Thyroid gland (tissue), 4 donors: ENCODE measurements at regions not wholly inside any gene's neighbourhood (a gene's known extent, or its start where the extent isn't known, plus 50 kb on each side); places are given as distances from the start of the nearest gene placed in this dataset.

ENCODE experiments used
- POLR2A ChIP-seq, 2 donors: fragments of 450-650 bp; IDR thresholded peaks; one replicate each; pipeline ENCODE4 v1.6.1; 2017; ENCODE audit warnings: antibody characterized with exemption in 2 of 2, mild to moderate bottlenecking in 2 of 2, moderate library complexity in 1 of 2
- TF ChIP-seq, protein P1 (sequence below), 6 experiments: fragments of 200-600 bp in 3 of 6; fragments of 450-650 bp in 3 of 6; sonication (generic) in 3 of 6; IDR thresholded peaks; one replicate each; pipeline ENCODE4 v1.5.1; 2016 to 2019; ENCODE audit warnings: antibody characterized with exemption in 6 of 6, mild to moderate bottlenecking in 2 of 6, inconsistent platforms in 1 of 6, moderate library complexity in 1 of 6

DNA sequence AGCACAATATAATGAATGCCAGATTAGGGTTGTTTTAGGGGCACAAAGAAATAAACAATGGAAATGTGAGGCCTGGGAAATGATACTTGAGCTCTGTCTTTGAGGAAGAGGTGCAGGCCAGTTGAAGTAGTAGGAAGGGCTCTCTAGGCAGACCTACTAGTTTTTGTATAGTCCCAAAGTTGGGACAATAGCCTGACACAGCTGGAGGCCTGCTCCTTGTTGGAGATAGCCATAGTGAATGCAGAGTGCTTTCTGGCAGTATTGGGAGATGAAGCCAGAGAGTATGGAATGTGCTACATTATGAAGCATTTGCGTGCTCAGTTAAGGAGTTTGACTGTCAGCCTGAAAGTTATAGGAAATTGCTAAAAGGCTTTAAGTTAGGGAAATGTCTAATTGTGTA lies 251.2 kb upstream of the ZPLD1 start:
- TF ChIP-seq, protein P1, sequence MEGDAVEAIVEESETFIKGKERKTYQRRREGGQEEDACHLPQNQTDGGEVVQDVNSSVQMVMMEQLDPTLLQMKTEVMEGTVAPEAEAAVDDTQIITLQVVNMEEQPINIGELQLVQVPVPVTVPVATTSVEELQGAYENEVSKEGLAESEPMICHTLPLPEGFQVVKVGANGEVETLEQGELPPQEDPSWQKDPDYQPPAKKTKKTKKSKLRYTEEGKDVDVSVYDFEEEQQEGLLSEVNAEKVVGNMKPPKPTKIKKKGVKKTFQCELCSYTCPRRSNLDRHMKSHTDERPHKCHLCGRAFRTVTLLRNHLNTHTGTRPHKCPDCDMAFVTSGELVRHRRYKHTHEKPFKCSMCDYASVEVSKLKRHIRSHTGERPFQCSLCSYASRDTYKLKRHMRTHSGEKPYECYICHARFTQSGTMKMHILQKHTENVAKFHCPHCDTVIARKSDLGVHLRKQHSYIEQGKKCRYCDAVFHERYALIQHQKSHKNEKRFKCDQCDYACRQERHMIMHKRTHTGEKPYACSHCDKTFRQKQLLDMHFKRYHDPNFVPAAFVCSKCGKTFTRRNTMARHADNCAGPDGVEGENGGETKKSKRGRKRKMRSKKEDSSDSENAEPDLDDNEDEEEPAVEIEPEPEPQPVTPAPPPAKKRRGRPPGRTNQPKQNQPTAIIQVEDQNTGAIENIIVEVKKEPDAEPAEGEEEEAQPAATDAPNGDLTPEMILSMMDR (IDR thresholded peaks at IDR 0.05), result no peak
- no peak for TF ChIP-seq POLR2A (IDR thresholded peaks at IDR 0.05)
